ENCODE measurements at regions not wholly inside any gene's neighbourhood (a gene's known extent, or its start where the extent isn't known, plus 50 kb on each side); places are given as distances from the start of the nearest gene placed in this dataset.

GRCh38 chr4:134798573-134798972 is 597.0 kb upstream of the PABPC4L start:
- TF ChIP-seq POLR2A (IDR thresholded peaks at IDR 0.05), result no peak
- TF ChIP-seq, protein P1, sequence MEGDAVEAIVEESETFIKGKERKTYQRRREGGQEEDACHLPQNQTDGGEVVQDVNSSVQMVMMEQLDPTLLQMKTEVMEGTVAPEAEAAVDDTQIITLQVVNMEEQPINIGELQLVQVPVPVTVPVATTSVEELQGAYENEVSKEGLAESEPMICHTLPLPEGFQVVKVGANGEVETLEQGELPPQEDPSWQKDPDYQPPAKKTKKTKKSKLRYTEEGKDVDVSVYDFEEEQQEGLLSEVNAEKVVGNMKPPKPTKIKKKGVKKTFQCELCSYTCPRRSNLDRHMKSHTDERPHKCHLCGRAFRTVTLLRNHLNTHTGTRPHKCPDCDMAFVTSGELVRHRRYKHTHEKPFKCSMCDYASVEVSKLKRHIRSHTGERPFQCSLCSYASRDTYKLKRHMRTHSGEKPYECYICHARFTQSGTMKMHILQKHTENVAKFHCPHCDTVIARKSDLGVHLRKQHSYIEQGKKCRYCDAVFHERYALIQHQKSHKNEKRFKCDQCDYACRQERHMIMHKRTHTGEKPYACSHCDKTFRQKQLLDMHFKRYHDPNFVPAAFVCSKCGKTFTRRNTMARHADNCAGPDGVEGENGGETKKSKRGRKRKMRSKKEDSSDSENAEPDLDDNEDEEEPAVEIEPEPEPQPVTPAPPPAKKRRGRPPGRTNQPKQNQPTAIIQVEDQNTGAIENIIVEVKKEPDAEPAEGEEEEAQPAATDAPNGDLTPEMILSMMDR (IDR thresholded peaks at IDR 0.05), result no peak
